GM10266 (cell line): ENCODE measurements at regions not wholly inside any gene's neighbourhood (a gene's known extent, or its start where the extent isn't known, plus 50 kb on each side); places are given as distances from the start of the nearest gene placed in this dataset.
"Not testable (repeated sequence)": the region's sequence is repeated elsewhere in the genome, so short reads cannot be mapped to it uniquely, and the experiment has no call there.

Experiments
- DNase-seq: peaks from one replicate; pipeline ENCODE4 v3.0.0; 2012; ENCODE audit errors: extremely low spot score
- TF ChIP-seq, protein P1 (sequence below): IDR thresholded peaks from 2 replicates; pipeline ENCODE4 v1.5.1; 2012; ENCODE audit warnings: mild to moderate bottlenecking, low read depth; ENCODE audit not compliant: control insufficient read depth, insufficient read depth; ENCODE audit errors: missing control alignments

DNA sequence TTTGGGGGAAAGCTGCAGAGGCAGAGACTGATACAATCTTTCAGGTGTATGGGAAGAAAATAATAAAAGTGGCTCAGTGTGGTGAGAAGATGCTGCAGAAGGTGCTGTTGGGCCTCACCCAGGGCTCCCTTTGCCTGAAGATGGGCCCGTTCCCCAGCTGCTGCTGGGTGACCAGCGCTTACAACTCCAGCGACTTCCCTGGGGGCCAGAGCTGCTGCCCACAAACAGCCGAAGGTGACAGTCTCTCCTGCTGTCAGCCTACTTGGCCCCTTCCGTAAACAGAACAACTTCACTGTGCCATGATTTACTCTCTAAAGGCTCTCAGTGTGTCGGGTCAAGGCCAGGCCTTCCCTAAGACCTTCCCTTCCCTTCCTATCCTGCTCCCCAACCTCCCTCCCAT is 93.6 kb upstream of the PCBD1 start:
- TF ChIP-seq, protein P1, sequence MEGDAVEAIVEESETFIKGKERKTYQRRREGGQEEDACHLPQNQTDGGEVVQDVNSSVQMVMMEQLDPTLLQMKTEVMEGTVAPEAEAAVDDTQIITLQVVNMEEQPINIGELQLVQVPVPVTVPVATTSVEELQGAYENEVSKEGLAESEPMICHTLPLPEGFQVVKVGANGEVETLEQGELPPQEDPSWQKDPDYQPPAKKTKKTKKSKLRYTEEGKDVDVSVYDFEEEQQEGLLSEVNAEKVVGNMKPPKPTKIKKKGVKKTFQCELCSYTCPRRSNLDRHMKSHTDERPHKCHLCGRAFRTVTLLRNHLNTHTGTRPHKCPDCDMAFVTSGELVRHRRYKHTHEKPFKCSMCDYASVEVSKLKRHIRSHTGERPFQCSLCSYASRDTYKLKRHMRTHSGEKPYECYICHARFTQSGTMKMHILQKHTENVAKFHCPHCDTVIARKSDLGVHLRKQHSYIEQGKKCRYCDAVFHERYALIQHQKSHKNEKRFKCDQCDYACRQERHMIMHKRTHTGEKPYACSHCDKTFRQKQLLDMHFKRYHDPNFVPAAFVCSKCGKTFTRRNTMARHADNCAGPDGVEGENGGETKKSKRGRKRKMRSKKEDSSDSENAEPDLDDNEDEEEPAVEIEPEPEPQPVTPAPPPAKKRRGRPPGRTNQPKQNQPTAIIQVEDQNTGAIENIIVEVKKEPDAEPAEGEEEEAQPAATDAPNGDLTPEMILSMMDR = no peak
- no peak for DNase-seq

DNA sequence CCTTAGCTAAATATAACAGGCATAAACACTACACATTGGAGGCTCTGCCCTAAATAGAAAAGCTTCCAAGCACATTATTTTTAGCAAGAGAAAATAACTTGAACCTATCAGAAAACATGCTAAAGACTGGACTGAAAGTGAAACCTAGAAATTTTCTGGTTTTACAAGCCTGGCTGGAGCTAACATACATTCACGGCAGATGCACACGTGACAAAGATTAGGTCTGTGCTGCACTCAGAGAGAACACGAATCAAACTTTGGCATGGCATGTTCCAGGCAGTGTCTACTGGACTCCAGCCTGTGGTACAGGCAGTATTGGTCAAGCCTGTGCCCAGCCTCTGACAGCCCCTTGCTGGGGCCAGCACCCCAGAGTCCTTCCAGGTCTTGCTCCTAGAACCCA is 94.1 kb upstream of the PCBD1 start:
- peak; percentile 63 for DNase-seq
- TF ChIP-seq, protein P1 = no peak

DNA sequence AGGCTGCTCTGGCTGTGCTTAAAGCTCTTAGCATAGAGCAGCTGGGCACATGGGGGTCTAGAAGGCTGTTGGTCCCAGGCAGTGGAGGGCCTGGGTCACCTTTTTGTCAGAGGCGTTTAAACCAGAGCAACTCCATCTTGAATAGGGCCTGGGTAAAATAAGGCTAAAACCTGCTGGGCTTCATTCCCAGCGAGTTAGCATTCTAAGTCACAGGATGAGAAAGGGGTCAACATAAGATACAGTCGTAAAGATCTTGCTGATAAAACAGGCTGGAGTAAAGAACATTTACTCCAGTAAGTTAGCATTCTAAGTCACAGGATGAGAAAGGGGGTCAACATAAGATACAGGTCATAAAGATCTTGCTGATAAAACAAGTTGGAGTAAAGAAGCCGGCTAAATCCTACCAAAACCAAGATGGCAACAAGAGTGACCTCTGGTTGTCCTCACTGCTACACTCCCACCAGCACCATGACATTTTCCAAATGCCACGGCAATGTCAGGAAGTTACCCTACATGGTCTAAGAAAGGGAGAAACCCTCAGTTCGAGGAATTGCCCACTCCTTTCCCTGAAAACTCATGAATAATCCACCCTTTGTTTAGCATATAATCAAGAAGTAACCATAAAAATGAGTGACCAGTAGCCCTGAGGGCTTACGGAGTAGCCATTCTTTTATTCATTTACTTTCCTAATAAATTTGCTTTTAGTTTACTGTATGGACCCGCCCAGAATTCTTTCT is 96.8 kb upstream of the PCBD1 start:
- no peak for DNase-seq

DNA sequence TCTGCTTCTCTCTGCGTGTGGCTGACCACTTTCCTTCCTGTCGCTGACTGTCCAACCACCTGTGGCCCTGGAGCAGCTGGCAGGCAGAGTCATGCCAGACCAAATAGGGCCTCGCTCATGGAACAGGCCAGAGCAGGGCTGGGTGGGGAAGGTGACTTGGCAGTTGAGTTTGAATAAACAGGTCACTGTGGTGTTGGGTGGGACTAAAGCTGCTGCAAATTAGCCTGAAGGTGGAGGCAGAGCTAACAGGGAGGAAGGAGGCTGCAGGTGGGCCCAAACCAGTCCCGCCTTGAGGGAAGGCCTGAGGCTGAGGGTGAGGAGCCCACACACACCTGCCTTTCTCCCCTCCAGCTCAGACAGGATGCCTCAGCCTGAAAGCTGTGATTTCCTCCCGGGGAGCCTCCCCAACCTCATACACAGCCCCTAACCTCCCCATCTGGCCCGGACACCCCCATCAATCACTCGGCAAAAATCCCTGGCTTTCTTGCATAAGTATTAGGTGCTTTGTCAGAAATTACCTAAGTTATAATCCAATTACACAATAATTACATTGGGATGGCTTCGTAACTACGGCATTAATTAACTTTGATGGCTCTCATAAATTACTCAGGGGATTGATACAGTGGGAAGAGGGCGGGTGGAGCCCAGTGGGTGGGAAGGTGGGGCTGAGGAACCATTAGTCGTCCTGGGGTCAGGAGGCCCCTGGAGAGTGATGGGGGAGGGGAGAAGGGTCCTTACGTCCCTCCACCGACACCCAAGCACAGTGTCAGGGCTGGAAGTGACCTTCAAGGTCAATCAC is 97.7 kb upstream of the PCBD1 start:
- no peak for DNase-seq
- TF ChIP-seq, protein P1 = no peak

More for the DNA sequence above, 96.8 kb upstream of the PCBD1 start:
- TF ChIP-seq, protein P1 = no peak

DNA sequence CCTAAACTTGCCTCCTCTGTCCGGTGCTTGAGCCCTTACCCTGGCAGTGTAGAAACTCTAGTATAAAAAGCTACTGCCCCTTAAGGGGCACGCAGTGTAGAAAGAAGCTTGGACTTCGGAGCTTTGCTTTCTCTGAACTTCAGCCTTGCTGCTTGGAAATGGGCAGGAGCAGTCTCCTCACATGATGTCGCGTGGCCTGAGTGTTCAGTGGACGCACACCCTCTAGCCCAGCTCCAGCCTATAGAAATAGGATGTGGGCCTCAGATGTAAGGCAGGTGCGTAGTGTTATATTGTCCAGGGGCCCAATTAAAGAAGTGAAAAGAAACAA is 98.2 kb upstream of the PCBD1 start:
- TF ChIP-seq, protein P1 = no peak
- DNase-seq = no peak

DNA sequence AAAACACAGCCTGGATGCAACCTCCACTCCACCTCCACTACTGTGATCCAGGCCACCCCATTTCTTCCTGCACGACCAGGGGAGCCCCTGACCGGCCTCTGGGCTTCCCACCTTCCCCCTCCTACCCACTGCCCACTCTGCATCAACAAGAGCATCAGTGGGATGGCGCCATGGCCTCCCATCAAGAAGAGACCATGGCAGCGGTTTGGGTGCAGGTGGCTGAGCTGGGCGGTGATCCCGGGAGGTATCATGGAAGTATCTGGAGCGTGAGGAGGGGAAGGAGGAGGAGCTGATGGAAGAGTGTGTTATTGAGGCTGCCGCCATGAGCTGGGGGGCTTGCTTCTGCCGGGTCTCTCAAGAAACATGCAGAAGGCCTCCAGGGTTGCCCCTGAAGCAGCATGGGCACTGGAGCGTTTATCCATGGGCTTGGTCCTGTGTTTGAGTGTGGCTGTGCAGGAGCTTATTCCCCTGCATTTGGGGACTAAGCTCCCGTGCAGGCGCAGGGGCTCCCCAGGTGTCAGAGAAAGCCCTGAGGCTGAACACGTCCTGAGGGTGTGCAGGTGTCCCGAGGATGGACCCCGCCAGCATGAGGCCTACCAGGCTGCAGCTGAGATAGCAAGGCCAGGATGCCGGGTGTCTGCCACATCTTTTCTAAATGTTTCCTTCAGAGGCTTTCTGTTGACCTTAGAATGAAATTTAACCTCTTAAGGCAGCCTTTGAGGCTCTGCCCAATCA is 99.2 kb upstream of the PCBD1 start:
- DNase-seq = no peak
- TF ChIP-seq, protein P1 = no peak

DNA sequence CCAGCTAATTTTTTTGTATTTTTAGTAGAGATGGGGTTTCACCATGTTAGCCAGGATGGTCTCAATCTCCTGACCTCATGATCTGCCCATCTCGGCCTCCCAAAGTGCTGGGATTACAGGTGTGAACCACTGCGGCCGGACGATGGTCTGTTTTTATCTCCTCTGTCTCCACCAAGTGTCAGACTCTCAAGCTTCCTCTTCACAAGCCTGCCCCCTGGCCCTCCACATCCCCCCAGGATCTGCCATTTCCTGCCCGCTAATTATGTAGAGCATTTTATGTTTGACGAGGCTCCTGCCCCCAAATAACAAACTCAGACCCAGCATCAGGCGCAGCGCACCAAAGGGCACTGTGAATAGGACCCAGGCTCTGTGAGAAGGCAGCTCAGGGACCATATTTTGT is 101.8 kb upstream of the PCBD1 start:
- not testable (repeated sequence) for DNase-seq
